Astrocyte of the spinal cord (primary cell): ENCODE measurements at regions not wholly inside any gene's neighbourhood (a gene's known extent, or its start where the extent isn't known, plus 50 kb on each side); places are given as distances from the start of the nearest gene placed in this dataset.

Experiments used
- DNase-seq: peaks from one replicate; pipeline ENCODE4 v3.0.0; 2011; ENCODE audit warnings: low read depth, low spot score
- H3K4me3 ChIP-seq: 2 replicates; pipeline ENCODE4 v1.5.1; 2011; ENCODE audit warnings: low read depth, mild to moderate bottlenecking, low read length, moderate library complexity
- CTCF ChIP-seq: IDR thresholded peaks from 2 replicates; pipeline ENCODE4 v1.5.1; 2012; ENCODE audit warnings: low read depth, mild to moderate bottlenecking, low read length, inconsistent platforms
- in situ Hi-C: cut with HindIII; loops from 2 replicates; pipeline ENCODE4 v1.10.0; 2017; ENCODE audit warnings: low sequenced_read_pairs

GRCh38 chr7:38002689-38003088 is 82.2 kb downstream of the EPDR1 start:
- H3K4me3 ChIP-seq = no peak overlapping the region
- TF ChIP-seq CTCF = no peak
- no peak for DNase-seq
- in situ Hi-C loops = no loop called here

- in situ Hi-C loops = no loop called here
- no peak for DNase-seq
- no peak overlapping the region for H3K4me3 ChIP-seq
- no peak for TF ChIP-seq CTCF
Observed at GRCh38 chr7:38006559-38006958, 86.1 kb downstream of the EPDR1 start.

GRCh38 chr7:38007096-38007495 is 86.7 kb downstream of the EPDR1 start:
- in situ Hi-C loops = no loop called here
- H3K4me3 ChIP-seq = no peak overlapping the region
- DNase-seq = no peak
- TF ChIP-seq CTCF = no peak

- DNase-seq = no peak
- in situ Hi-C loops = no loop called here
- TF ChIP-seq CTCF = no peak
- H3K4me3 ChIP-seq = no peak overlapping the region
Observed at GRCh38 chr7:38013246-38013645, 92.8 kb downstream of the EPDR1 start.

GRCh38 chr7:38016567-38016966 is 96.1 kb downstream of the EPDR1 start:
- H3K4me3 ChIP-seq = no peak overlapping the region
- no peak for DNase-seq
- in situ Hi-C loops = no loop called here
- TF ChIP-seq CTCF = no peak

GRCh38 chr7:38017320-38017719 is 96.9 kb downstream of the EPDR1 start:
- no peak for TF ChIP-seq CTCF
- H3K4me3 ChIP-seq = no peak overlapping the region
- in situ Hi-C loops = no loop called here
- no peak for DNase-seq
